GM19025 (cell line): ENCODE measurements at regions not wholly inside any gene's neighbourhood (a gene's known extent, or its start where the extent isn't known, plus 50 kb on each side); places are given as distances from the start of the nearest gene placed in this dataset.
"Not testable (repeated sequence)": the region's sequence is repeated elsewhere in the genome, so short reads cannot be mapped to it uniquely, and the experiment has no call there.

ENCODE experiments used
- ATAC-seq: cut with Tn5 transposase; IDR thresholded peaks from one replicate; pipeline ENCODE4 v1.9.1; 2021; ENCODE audit warnings: mild to moderate bottlenecking, low read depth, moderate library complexity; ENCODE audit not compliant: unreplicated experiment

DNA sequence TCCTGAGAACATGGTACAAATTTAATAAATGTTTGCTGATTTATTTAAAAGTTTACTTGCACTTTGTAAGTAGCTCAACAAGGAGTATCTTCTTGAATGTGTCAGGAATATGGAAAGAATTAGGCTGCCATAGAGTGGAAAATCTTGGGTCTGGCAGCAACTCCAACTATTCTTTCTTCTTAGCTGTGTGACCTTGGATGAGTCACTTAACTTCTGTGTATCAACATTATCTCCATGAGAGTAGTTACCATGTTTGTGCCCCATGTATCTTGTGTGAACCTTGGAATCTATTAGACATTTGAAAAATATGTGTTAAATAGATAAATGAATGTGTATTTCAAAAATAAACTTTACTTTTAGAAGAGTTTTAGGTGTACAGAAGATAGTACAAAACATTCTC, 348.8 kb downstream of the GBA3 start:
- no peak for ATAC-seq

GRCh38 chr4:23040539-23040938, 347.8 kb downstream of the GBA3 start:
- ATAC-seq, result no peak

GRCh38 chr4:23039818-23040217, 347.1 kb downstream of the GBA3 start:
- no peak for ATAC-seq

DNA sequence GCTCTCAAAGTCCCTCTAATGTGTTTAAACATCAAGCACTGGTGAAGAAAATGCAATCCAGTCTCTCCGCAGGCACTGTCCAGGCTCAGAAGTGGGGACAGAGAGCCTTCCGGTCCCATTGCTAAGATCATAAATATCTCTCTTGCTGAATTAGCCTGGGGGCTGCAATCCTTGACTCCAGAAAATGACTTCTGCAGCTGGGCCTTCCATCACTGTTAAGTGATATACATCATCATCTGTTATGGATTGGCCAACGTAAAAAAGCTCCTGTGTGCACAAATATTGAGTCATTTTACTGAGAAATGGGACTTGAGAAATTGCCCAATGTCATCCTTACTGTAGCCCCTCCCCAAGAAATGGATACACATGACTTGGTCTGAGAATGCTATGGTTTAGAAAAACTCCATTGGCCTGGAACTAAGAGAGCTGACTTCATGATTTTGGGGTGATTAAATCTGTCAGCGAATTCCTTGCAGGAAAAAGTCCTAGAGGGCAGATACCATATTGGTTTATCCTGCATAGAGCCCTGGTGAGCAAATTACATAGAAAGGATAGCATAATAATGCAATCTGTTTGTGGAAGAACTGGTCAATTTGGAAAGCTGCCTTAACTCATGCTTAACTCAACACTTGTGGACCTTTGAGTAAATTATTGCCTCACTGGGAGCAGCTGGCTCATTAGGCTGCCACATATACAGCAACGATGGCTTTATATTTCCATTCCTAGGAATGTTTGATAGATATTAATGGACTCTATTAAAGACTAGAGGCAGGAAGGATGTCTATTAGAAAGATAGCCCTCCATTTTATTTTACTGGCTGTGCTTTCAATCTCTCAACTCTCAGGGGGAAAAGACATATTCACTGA, 346.1 kb downstream of the GBA3 start:
- ATAC-seq, result no peak

- no peak for ATAC-seq
Observed at GRCh38 chr4:23036921-23037495, 344.3 kb downstream of the GBA3 start.

- no peak for ATAC-seq
Observed at GRCh38 chr4:23036503-23036902, 343.8 kb downstream of the GBA3 start.

- ATAC-seq, result no peak
Observed at GRCh38 chr4:23035521-23036056, 342.9 kb downstream of the GBA3 start.

GRCh38 chr4:23034731-23035130, 342.0 kb downstream of the GBA3 start:
- ATAC-seq, result no peak

DNA sequence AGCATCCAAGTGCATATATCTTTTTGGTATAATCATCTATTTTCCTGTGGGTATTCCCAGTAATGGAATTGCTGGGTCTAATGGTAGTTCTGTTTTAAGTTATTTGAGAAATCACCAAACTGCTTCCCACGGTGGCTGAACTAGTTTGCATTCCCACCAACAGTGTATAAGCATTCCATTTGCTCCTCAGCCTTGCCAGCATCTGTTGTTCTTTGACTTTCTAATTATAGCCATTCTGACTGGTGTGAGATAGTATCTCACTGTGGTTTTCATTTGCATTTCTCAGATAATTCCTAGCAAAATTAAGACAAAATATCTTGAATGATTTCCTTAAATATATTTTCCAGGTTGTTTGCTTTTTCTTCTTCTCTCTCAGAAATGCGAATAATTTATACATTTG, 341.1 kb downstream of the GBA3 start:
- no peak for ATAC-seq

GRCh38 chr4:23028875-23029274, 336.1 kb downstream of the GBA3 start:
- no peak for ATAC-seq

- ATAC-seq, result no peak
Observed at GRCh38 chr4:23023666-23024065, 330.9 kb downstream of the GBA3 start.

DNA sequence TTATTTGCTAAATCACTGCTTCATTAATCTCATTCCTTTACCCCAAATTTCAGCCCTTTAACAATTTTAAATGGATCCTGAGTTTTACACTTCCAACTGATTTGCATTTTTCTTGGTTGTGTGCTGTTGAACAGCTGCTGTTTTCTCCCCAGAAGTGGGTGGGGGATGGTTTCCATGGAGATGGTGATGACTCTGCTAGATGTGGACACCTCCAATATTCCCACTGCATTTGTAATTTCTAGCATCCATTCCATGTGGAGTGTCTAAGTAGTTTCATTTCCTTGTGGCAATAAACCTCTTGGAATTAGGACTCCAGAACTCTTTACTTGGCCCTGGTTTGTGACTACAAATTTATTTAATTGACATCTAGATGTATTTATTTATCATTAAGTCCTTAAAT, 330.4 kb downstream of the GBA3 start:
- ATAC-seq, result no peak

GRCh38 chr4:23022032-23022431, 329.3 kb downstream of the GBA3 start:
- ATAC-seq, result no peak

- ATAC-seq, result no peak
Observed at GRCh38 chr4:23021040-23021439, 328.3 kb downstream of the GBA3 start.

DNA sequence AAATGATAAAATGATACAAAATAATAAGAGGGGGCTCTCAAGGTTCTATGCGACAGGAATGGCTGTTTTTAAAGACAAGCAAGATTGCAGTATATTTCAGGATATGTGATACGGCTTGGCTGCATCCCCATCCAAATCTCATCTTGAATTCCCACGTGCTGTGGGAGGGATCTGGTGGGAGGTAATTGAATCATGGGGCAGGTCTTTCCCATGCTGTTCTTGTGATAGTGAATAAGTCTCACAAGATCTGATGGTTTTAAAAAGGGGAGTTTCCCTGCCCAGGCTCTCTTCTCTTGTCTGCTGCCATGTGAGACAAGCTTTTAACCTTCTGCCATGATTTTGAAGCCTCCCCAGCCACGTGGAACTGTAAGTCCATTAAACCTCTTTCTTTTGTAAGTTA, 327.7 kb downstream of the GBA3 start:
- ATAC-seq, result not testable (repeated sequence)

DNA sequence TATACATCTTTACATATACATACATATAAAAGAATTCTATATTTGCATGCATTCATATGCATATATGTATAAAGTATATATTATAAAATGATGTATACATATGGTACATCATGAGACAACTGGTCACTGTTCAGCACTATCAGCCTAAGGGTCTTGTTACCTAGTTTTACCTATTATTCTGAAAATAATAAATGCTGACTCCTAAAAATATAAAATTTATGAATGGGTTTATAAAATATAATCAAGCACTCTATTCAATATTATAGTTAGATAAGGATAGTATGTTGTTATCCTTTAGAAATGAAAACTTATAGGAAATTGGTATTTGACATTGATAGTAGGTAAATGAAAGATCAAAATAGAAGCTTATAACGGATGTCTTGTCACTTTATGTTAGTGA, 324.2 kb downstream of the GBA3 start:
- ATAC-seq, result no peak

GRCh38 chr4:23015821-23016220, 323.1 kb downstream of the GBA3 start:
- no peak for ATAC-seq

- ATAC-seq, result no peak
Observed at GRCh38 chr4:23009093-23009492, 316.4 kb downstream of the GBA3 start.

DNA sequence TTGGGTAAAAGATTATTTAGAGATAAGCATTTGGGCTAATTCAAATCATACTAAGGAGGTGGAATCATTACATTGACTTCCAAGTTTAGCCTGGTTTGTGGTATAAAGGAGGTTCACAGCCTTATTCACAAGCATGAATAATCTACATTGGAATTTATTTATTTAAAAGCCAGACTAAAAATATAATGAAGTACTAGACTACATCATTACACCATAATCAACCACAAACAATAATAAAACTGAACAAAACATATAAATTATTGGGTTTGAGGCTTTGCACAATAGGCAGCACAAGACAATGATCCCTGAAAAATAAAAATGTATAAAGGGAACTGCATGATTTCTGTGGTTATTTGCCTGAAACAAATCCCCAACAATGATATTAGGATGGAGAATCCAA, 314.0 kb downstream of the GBA3 start:
- no peak for ATAC-seq

DNA sequence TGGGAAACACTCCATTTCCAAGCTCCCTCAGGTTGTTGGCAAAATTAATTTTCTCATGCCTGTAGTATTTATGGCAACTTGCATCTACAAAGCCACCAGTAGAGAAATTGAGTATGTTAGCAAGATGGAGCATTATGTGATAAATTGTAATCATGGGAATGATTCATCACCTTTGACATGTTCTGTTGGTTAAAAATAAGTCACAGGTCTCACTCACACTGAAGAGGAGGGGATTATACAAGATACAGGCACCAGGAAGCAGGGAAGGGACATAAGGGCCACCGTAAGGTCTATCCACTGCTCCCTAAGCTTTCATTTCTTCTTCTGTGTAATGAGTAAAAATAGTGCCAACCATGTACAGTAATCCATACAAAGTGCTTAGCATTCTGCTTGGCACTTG, 313.0 kb downstream of the GBA3 start:
- ATAC-seq, result no peak

- ATAC-seq, result no peak
Observed at GRCh38 chr4:23001478-23001877, 308.7 kb downstream of the GBA3 start.

DNA sequence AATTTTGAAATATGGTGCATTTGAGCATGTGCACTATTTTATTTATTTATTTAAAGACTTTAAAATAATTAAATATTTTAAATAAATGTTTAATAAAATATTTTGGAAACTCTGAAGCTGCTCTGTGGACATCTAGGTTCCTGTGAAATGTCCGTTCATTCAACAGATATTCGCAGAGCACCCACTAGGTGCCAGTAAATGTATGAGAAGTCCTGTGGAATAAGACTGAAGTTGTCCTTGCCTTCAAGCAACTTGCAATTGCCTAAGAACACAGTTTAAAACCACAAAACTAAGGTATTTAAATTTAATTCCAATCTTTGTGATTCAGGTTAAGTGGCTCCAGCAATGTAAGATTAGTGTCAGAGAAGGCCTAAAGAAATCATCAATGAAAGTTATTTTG, 306.7 kb downstream of the GBA3 start:
- ATAC-seq, result no peak
